Esophagus muscularis mucosa (tissue), 4 donors: ENCODE measurements at regions not wholly inside any gene's neighbourhood (a gene's known extent, or its start where the extent isn't known, plus 50 kb on each side); places are given as distances from the start of the nearest gene placed in this dataset.

Source experiments
- DNase-seq: peaks from one replicate; pipeline ENCODE4 v3.0.0-alpha.2; 2017; ENCODE audit errors: extremely low spot score
- H3K27ac ChIP-seq, 4 donors: fragments of 200-600 bp; sonication (generic); replicated peaks in 1 of 4; 1 replicate in 3 of 4; 2 replicates in 1 of 4; pipeline ENCODE4 v1.5.1; 2016 to 2019; ENCODE audit warnings: mild to moderate bottlenecking in 1 of 4
- H3K27me3 ChIP-seq, 4 donors: fragments of 200-600 bp; sonication (generic); one replicate each; pipeline versions ENCODE4 v1.5.1 to v1.6.0; 2016 to 2019
- H3K36me3 ChIP-seq, 4 donors: fragments of 200-600 bp; sonication (generic); one replicate each; pipeline ENCODE4 v1.5.1; 2016 to 2019
- H3K4me1 ChIP-seq, 4 donors: fragments of 200-600 bp; sonication (generic); one replicate each; pipeline ENCODE4 v1.5.1; 2016 to 2019
- H3K4me3 ChIP-seq, 4 donors: fragments of 200-600 bp; sonication (generic); 1 replicate in 2 of 4; 2 replicates in 2 of 4; pipeline ENCODE4 v1.5.1; 2016 to 2019; ENCODE audit warnings: mild to moderate bottlenecking in 4 of 4, moderate library complexity in 1 of 4
- H3K9me3 ChIP-seq, 4 donors: fragments of 200-600 bp; sonication (generic); 1 replicate in 3 of 4; 2 replicates in 1 of 4; pipeline ENCODE4 v1.5.1; 2016 to 2019
- EP300 ChIP-seq: sonication (generic); formaldehyde crosslinking; IDR thresholded peaks from one replicate; pipeline ENCODE4 v1.6.1; 2017; ENCODE audit warnings: antibody characterized with exemption
- POLR2A ChIP-seq: fragments of 450-650 bp; IDR thresholded peaks from one replicate; pipeline ENCODE4 v1.6.1; 2017; ENCODE audit warnings: antibody characterized with exemption, moderate library complexity, mild to moderate bottlenecking, low read depth
- POLR2AphosphoS5 ChIP-seq, 2 donors: sonication (generic); formaldehyde crosslinking; IDR thresholded peaks; one replicate each; pipeline ENCODE4 v1.6.1; 2017; ENCODE audit warnings: antibody characterized with exemption in 2 of 2
- WGBS: methylation state at CpG from one replicate; pipeline ENCODE4 v1.1.5; 2018; 5-methylcytosine and 5-hydroxymethylcytosine counted together
- intact Hi-C: fragments of 100-400 bp; cut with DNase I; formaldehyde crosslinking; loops from one replicate; pipeline ENCODE4 v1.15.1; 2023
- TF ChIP-seq, protein P1 (sequence below), 3 experiments: fragments of 200-600 bp in 2 of 3; fragments of 450-650 bp in 1 of 3; sonication (generic) in 2 of 3; IDR thresholded peaks; one replicate each; pipeline ENCODE4 v1.5.1; 2017 to 2019; ENCODE audit warnings: antibody characterized with exemption in 3 of 3, mild to moderate bottlenecking in 2 of 3, moderate library complexity in 1 of 3

DNA sequence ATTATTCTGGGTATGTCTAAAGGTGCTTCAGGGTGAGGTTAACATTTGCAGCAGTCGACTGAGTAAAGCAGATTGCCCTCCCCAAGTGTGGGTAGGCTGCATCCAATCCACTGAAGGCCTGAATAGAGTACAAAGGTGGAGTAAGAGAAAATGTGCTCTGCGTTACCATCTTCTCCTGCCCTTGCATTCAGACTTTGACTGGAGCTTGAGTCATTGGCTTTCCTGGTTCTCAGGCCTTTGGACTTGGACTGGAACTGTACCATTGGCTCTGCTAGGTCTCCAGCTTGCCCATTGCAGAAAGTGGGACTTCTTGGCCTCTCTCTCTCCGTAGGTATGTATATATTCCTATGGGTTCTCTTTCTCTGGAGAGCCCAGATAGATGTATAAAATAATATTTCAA lies 120.9 kb upstream of the CNTLN start:
- no peaks in the 10 kb centered on the region for H3K9me3 ChIP-seq
- TF ChIP-seq POLR2AphosphoS5 (IDR thresholded peaks at IDR 0.05), result no peak
- no peak for TF ChIP-seq POLR2A
- TF ChIP-seq EP300, result no peak
- TF ChIP-seq, protein P1, sequence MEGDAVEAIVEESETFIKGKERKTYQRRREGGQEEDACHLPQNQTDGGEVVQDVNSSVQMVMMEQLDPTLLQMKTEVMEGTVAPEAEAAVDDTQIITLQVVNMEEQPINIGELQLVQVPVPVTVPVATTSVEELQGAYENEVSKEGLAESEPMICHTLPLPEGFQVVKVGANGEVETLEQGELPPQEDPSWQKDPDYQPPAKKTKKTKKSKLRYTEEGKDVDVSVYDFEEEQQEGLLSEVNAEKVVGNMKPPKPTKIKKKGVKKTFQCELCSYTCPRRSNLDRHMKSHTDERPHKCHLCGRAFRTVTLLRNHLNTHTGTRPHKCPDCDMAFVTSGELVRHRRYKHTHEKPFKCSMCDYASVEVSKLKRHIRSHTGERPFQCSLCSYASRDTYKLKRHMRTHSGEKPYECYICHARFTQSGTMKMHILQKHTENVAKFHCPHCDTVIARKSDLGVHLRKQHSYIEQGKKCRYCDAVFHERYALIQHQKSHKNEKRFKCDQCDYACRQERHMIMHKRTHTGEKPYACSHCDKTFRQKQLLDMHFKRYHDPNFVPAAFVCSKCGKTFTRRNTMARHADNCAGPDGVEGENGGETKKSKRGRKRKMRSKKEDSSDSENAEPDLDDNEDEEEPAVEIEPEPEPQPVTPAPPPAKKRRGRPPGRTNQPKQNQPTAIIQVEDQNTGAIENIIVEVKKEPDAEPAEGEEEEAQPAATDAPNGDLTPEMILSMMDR (IDR thresholded peaks at IDR 0.05), result no peak
- H3K4me3 ChIP-seq, result no peak overlapping the region
- H3K36me3 ChIP-seq, result no peaks in the 10 kb centered on the region
- DNase-seq, result no peak
- H3K27ac ChIP-seq, result no peak overlapping the region
- peaks cover 0 to 17% (median 9%) of the 10 kb centered on the region in 4 donors for H3K4me1 ChIP-seq
- WGBS, result 66% methylated on average over 3 of the region's 3 CpGs
- no peaks in the 10 kb centered on the region for H3K27me3 ChIP-seq
- intact Hi-C loops, result no loop called here

DNA sequence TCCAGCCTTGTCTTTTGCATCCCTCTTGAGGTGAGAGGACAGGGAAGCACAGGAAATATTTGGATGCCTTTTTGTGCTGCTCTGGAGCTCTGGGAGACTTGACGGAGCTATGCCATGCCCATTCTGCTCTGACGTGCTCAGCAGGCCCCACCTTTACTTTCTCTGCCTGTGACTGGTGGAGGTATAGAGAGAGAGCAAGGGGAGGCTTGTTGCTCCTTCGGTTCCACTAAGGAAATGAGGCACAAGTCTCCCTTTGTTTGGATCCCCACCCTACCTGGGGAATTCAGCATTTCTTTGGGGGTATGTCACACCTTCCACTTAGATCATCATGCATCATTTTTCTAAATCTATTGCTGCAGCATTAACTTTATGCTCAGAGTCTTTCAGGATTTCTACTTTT lies 121.8 kb upstream of the CNTLN start:
- WGBS, result 80% methylated on average over 3 of the region's 3 CpGs

DNA sequence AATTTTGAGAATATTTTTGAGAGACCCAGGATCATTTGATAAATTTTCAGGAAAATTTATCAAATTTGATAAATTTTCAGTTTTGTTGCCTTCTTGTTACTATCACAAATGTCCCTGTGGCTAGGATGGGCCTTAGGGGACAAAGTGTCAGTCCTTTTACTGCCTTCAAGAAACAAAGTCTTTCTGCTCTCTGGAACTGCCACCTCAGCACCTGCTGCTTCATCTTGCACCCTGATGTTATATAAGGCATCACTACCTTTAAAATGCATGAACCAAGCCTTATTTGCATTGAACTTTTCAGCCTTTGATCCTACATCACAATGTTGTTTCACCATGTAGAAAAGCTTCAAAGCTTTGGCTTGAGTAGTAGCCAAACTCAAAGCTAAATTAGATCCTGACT lies 123.0 kb upstream of the CNTLN start:
- Histone ChIP-seq H3K4me3 (no peak overlapping the region), H3K4me1 (no peaks in the 10 kb centered on the region), H3K9me3 (no peaks in the 10 kb centered on the region), H3K36me3 (no peaks in the 10 kb centered on the region), H3K27ac (no peak overlapping the region), H3K27me3 (no peaks in the 10 kb centered on the region)
- no peak for DNase-seq
- no peak for TF ChIP-seq EP300
- TF ChIP-seq, protein P1 (IDR thresholded peaks at IDR 0.05), result no peak
- no peak for TF ChIP-seq POLR2A
- intact Hi-C loops, result no loop called here

More for the DNA sequence above, 121.8 kb upstream of the CNTLN start:
- H3K27ac ChIP-seq, result no peak overlapping the region
- H3K4me1 ChIP-seq, result peaks cover 0 to 8% (median under 1%) of the 10 kb centered on the region in 4 donors
- H3K36me3 ChIP-seq, result no peaks in the 10 kb centered on the region
- TF ChIP-seq EP300, result no peak
- intact Hi-C loops, result no loop called here
- DNase-seq, result no peak
- H3K9me3 ChIP-seq, result no peaks in the 10 kb centered on the region
- H3K4me3 ChIP-seq, result no peak overlapping the region
- H3K27me3 ChIP-seq, result no peaks in the 10 kb centered on the region

GRCh38 chr9:17009071-17009470 lies 125.8 kb upstream of the CNTLN start:
- H3K9me3 ChIP-seq, result no peaks in the 10 kb centered on the region
- no peak for DNase-seq
- no peak overlapping the region for H3K27ac ChIP-seq
- no peak overlapping the region for H3K4me3 ChIP-seq
- H3K4me1 ChIP-seq, result peaks cover 0 to 16% (median 14%) of the 10 kb centered on the region in 4 donors
- no peaks in the 10 kb centered on the region for H3K36me3 ChIP-seq
- H3K27me3 ChIP-seq, result no peaks in the 10 kb centered on the region
- TF ChIP-seq, protein P1 (IDR thresholded peaks at IDR 0.05), result no peak
- WGBS, result 86% methylated on average over 2 of the region's 2 CpGs
- intact Hi-C loops, result no loop called here

GRCh38 chr9:17005056-17005823 lies 129.6 kb upstream of the CNTLN start:
- Histone ChIP-seq H3K4me3 (peak overlapping the region; percentile 24 to 38 (median 30)), H3K27me3 (no peaks in the 10 kb centered on the region), H3K36me3 (no peaks in the 10 kb centered on the region), H3K9me3 (no peaks in the 10 kb centered on the region), H3K27ac (peak overlapping the region; percentile 55 to 75 (median 66)), H3K4me1 (peaks cover 0 to 17% (median 15%) of the 10 kb centered on the region in 4 donors)
- intact Hi-C loops, result no loop called here
- TF ChIP-seq POLR2AphosphoS5 (IDR thresholded peaks at IDR 0.05) (no peak), EP300 (no peak), POLR2A (no peak)
- TF ChIP-seq, protein P1 (IDR thresholded peaks at IDR 0.05), result no peak
- WGBS, result 14% methylated on average over 12 of the region's 12 CpGs
- DNase-seq, result no peak
